Upper lobe of right lung (tissue), 1 donor: ENCODE measurements at regions not wholly inside any gene's neighbourhood (a gene's known extent, or its start where the extent isn't known, plus 50 kb on each side); places are given as distances from the start of the nearest gene placed in this dataset.

Experiments used
- ATAC-seq: fragments of 200-7000 bp; cut with Tn5 transposase; one replicate; pipeline ENCODE4 v1.9.1; 2020; ENCODE audit warnings: mild to moderate bottlenecking, moderate library complexity
- DNase-seq: peaks from one replicate; pipeline ENCODE4 v3.0.0-alpha.2; 2020
- H3K27ac ChIP-seq: fragments of 200-600 bp; one replicate; pipeline ENCODE4 v1.8.0; 2022
- H3K27me3 ChIP-seq: fragments of 200-600 bp; one replicate; pipeline ENCODE4 v1.8.0; 2022; ENCODE audit warnings: mild to moderate bottlenecking
- H3K36me3 ChIP-seq: fragments of 200-600 bp; one replicate; pipeline ENCODE4 v1.8.0; 2022
- H3K4me1 ChIP-seq: fragments of 200-600 bp; one replicate; pipeline ENCODE4 v1.8.0; 2022
- H3K4me3 ChIP-seq: fragments of 200-600 bp; one replicate; pipeline ENCODE4 v1.8.0; 2022; ENCODE audit warnings: mild to moderate bottlenecking
- H3K9me3 ChIP-seq: fragments of 200-600 bp; one replicate; pipeline ENCODE4 v1.8.0; 2022
- intact Hi-C: fragments of 100-400 bp; cut with DNase I; formaldehyde crosslinking; loops from one replicate; pipeline ENCODE4 v1.11.0; 2022
- TF ChIP-seq, protein P1 (sequence below): fragments of 200-600 bp; IDR thresholded peaks from one replicate; pipeline ENCODE4 v1.8.0; 2022; ENCODE audit warnings: antibody characterized with exemption
- donor health status: DM: no; HTN: yes; CAD: no; lungs with severe emphysema.

DNA sequence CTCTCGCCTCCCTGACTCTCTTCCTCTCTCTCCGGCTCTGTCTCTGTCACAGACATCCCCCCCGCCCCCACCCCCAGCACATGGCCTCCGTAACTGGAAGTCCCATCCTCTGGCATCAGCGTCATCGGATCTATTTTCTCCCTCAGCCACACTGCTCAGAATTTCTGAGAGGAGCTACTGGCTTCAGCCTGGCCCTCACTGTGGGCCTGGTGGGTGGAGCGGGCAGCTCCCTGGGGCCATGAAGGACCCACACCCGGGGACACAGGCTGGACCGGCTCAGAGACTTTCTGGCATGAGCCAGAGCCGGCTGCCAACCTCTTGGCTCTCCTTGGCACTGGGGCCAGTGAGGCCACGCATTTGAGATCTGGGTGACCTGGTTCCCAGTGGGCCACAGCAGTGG is 61.2 kb upstream of the CASZ1 start:
- intact Hi-C loops = no loop called here
- Histone ChIP-seq H3K27me3 (no peaks in the 10 kb centered on the region), H3K27ac (no peak overlapping the region), H3K4me1 (no peaks in the 10 kb centered on the region), H3K36me3 (no peaks in the 10 kb centered on the region), H3K4me3 (no peak overlapping the region), H3K9me3 (no peaks in the 10 kb centered on the region)
- TF ChIP-seq, protein P1, sequence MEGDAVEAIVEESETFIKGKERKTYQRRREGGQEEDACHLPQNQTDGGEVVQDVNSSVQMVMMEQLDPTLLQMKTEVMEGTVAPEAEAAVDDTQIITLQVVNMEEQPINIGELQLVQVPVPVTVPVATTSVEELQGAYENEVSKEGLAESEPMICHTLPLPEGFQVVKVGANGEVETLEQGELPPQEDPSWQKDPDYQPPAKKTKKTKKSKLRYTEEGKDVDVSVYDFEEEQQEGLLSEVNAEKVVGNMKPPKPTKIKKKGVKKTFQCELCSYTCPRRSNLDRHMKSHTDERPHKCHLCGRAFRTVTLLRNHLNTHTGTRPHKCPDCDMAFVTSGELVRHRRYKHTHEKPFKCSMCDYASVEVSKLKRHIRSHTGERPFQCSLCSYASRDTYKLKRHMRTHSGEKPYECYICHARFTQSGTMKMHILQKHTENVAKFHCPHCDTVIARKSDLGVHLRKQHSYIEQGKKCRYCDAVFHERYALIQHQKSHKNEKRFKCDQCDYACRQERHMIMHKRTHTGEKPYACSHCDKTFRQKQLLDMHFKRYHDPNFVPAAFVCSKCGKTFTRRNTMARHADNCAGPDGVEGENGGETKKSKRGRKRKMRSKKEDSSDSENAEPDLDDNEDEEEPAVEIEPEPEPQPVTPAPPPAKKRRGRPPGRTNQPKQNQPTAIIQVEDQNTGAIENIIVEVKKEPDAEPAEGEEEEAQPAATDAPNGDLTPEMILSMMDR = no peak
- ATAC-seq = no peak
- peak; percentile 49 for DNase-seq

- TF ChIP-seq, protein P1 = no peak
- no peak for ATAC-seq
- Histone ChIP-seq H3K9me3 (no peaks in the 10 kb centered on the region), H3K4me3 (no peak overlapping the region), H3K27me3 (peaks cover 2% of the 10 kb centered on the region), H3K4me1 (no peaks in the 10 kb centered on the region), H3K36me3 (no peaks in the 10 kb centered on the region), H3K27ac (no peak overlapping the region)
- peak; percentile 53 for DNase-seq
- intact Hi-C loops = loop anchor here (10.0 kb wide), 1 partner anchor 355 kb away; no protein-coding TSS in a partner anchor
Observed at GRCh38 chr1:10860218-10860617, 63.8 kb upstream of the CASZ1 start.

GRCh38 chr1:10860682-10861081 is 64.2 kb upstream of the CASZ1 start:
- no peak overlapping the region for H3K27ac ChIP-seq
- no peaks in the 10 kb centered on the region for H3K4me1 ChIP-seq
- peaks cover 5% of the 10 kb centered on the region for H3K27me3 ChIP-seq
- ATAC-seq (peak; percentile 83), DNase-seq (peak; percentile 65)
- intact Hi-C loops = loop anchor here (10.0 kb wide), 1 partner anchor 356 kb away; no protein-coding TSS in a partner anchor
- no peaks in the 10 kb centered on the region for H3K36me3 ChIP-seq
- H3K4me3 ChIP-seq = no peak overlapping the region
- TF ChIP-seq, protein P1 = no peak
- no peaks in the 10 kb centered on the region for H3K9me3 ChIP-seq

GRCh38 chr1:10861822-10862221 is 65.4 kb upstream of the CASZ1 start:
- Histone ChIP-seq H3K9me3 (no peaks in the 10 kb centered on the region), H3K4me3 (no peak overlapping the region), H3K36me3 (no peaks in the 10 kb centered on the region), H3K27ac (no peak overlapping the region), H3K27me3 (peaks cover 14% of the 10 kb centered on the region), H3K4me1 (peaks cover 5% of the 10 kb centered on the region)
- intact Hi-C loops = loop anchor here (10.0 kb wide), 1 partner anchor 357 kb away; no protein-coding TSS in a partner anchor
- TF ChIP-seq, protein P1 = no peak
- no peak for ATAC-seq
- peak; percentile 52 for DNase-seq

DNA sequence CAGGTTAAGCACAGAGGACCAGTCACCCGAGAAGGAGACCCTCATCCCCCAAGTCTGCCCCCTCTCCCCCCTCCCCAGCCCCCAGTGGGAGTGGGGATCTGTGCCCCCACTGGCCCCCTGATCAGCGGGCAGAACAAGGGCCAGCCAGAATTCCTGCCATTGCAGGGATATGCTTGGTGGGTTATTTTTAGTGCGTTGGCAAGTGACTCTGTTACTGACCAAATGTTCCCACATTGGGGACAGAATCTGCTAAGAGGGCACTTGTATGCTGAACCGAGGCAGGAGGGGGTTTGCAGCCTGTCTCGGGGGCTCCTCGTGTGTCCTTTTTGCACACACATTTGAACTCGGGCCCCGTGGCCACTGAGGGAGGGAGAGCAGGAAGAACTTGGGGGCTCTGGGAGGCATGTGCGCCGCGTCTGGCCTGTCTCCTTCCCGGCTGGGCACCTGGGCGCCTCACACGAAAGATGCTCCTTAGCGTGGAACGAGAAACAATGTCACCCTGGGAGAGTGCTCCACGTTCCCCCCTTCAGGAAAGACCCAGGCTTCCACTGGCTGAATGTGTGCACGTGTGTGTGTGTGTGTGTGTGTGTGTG is 66.4 kb upstream of the CASZ1 start:
- Histone ChIP-seq H3K4me3 (no peak overlapping the region), H3K27me3 (peaks cover 14% of the 10 kb centered on the region), H3K4me1 (peaks cover 11% of the 10 kb centered on the region), H3K27ac (no peak overlapping the region), H3K36me3 (no peaks in the 10 kb centered on the region), H3K9me3 (no peaks in the 10 kb centered on the region)
- ATAC-seq = no peak
- TF ChIP-seq, protein P1 = no peak
- peak; percentile 52 for DNase-seq
- intact Hi-C loops = loop anchor here (10.0 kb wide), 1 partner anchor 358 kb away; no protein-coding TSS in a partner anchor
